ENCODE measurements at regions not wholly inside any gene's neighbourhood (a gene's known extent, or its start where the extent isn't known, plus 50 kb on each side); places are given as distances from the start of the nearest gene placed in this dataset.
A peak's percentile ranks its signal among the peaks of the same experiment; 100 is the strongest.

DNA sequence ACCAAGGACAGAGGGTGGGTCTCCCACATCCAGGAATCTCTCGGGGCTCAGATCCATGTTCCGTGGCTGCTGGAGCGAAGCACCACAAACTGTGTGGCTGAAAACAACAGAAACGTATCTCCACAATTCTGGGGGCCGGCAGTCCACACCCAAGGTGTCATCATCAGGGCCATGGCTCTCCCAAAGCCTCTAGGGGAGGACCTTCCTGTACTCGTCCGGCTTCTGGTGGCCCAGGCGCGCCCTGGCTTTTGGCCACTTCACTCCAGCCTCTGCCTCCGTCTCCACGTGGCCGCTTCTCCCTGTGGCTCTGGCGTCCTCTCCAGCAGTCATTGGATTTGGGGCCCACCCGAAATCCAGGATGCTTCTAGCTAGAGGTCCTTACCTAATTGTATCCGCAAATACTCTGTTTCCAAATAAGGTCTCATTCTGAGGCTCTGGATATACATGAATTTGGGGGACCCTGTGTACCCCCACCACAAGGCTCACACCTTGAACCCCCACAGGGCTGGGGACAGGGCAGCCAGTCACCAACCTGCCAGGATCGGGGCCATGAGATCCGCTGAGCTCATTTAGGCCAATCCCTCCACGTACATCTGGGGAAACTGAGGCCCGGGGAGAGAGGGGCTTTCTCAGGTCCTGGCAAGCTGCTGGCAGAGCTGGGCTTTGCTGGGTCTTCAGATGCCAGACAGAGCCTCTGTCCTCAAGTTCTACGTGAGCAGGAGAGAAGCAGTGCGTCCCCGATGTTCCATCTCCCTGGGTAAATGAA, 158.2 kb downstream of the OLFM1 start:
- DNase-seq (ENCODE audit: missing footprints) = peak; percentile 27
- ATAC-seq = no peak
- intact Hi-C loops (cut with DNase I) = loop anchor here (2.0 kb wide), 1 partner anchor 57 kb away; no protein-coding TSS in a partner anchor

DNA sequence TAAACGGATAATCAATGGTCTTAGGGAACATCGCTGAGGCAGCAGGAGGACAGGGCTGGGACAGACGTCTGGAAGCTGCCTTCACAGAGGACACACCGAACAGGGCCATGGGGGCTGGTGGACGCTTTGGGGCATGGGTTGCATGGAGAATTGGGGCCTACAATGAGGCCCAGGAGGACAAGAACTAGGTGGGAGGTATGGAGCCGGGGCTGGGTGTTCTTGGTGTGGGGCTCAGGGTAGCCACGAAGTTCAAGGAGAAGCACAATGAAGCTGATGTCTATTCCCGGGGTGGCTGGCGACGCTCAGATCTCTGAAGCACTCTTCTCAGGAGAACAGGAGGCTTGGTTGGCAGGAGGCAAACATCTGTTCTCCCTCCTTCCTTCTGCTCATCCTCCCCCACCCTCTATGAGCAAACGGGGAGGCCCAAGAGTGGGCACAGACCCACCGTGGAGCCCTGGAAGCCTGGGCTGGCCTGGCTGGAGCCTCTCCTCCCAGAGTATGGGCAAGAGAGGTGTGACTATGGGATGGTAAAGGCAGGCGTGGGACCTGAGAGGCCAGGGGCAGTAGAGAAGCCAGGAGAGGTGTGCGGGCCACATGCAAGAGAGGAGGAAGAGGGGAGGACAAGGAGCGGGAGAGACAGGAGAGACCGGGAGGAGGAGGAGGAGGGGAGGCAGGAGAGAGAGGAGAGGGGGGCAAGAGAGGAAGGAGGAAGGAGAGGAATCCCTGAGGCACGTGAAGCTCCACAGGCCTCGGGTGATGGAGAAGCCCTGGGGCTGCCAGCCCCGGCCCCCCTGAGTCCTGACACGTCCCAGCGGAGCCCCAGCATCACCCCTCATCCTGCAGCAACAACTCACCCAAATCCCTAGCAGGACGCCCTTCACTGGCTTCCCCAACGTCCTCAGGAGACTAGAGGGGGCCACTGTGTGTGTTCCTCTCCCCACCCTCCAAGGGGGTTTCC, 159.1 kb downstream of the OLFM1 start:
- no peak for ATAC-seq
- intact Hi-C loops (cut with DNase I) = no loop called here
- peak; percentile 50 for DNase-seq (ENCODE audit: missing footprints)

DNA sequence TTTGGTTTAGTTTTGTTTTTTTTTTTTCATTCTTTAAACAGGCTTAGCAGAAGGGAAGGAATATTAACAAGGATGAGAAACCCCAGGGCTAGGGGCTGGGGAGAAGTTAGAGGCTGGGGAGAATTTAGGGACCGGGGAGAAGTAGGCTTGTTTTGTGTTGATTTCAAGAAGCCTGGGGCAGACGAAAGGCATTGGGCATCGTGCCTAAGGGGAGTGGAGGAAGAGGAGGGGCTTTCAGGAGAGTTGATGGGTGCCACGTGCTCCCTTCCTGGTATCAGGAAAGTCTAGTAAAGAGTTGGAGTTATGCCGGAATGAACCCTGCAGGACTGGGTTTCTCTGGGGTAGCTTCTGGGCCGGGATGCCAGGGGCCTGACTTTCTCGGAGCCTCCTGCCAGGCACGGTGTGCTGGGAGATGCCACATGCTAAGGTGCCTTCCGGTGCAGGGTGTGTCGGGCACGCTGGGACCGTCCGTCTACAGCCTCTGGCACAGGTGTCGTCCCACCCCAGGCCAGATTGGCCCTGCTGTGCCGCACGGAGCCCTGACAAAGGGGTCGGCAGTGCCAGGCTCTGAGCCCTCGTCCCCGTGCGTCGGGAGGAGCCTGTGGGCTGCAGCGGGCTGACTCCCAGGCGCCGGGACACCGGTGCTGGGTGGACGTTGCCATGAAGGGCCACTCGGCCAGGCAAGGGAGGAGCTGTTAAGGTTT, 159.9 kb downstream of the OLFM1 start:
- DNase-seq (ENCODE audit: missing footprints) = peak; percentile 56
- ATAC-seq = no peak
- intact Hi-C loops (cut with DNase I) = no loop called here

DNA sequence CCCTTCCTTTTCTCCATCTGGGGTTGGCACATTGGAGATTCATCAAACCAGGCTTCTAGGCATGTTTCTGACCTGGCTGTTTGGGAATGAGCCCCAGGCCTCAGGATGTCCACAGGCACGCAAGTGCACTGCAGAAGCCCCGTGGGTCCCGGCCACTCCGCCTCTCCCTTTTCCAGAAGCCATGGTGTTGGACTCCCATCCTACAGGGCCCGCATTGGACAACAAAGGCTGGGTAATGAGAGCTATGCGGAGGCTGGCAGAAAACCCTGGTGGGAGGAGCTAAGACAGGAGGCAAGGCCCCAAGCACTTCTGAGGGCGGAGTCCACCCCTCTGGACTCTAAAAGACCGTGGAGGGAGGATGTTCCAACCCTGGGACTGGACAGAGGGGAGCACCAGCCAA, 160.6 kb downstream of the OLFM1 start:
- no peak for DNase-seq (ENCODE audit: missing footprints)
- intact Hi-C loops (cut with DNase I) = no loop called here

DNA sequence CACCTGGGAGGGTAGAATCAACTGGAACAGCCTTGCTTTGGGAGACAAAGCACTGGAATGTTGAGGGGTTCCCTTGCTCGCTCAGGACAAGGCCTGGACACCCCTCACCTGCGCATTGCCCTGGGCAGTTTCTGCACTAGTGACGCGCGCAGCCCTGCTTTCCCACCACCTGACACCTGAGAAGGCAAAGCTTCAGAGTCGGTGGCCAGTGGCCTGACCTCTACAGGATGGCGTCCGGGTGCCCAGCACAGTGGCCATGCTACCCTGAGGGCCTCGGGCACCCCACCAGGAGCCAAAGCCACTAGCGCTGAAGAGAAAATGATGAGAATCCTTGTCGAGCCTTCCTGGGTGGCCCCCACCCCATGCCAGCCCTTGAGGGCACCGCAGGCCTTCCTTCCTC, 161.3 kb downstream of the OLFM1 start:
- DNase-seq (ENCODE audit: missing footprints) = peak; percentile 32
- intact Hi-C loops (cut with DNase I) = no loop called here
- no peak for ATAC-seq

More for the DNA sequence above, 160.6 kb downstream of the OLFM1 start:
- no peak for ATAC-seq

DNA sequence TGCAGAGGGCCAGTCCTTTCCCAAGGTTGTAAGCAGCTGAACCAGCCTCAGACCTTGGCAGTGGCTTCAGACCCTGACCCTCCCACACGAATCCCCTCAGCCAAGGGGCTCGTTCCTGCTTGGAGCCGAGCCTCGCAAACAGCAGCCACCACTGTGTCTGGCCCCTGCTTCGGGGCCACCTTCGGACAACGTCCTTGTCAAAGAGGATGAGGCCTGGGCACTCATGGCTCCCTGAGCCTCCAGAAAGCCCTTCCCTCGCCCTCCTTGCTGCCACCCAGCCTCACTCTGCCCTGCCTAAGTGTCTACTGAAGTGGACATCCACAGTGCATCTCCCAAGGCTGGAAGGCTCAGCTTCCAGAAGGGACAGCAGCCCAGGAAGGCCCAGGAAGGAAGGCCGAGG, 161.7 kb downstream of the OLFM1 start:
- DNase-seq (ENCODE audit: missing footprints) (peak; percentile 20), ATAC-seq (no peak)
- intact Hi-C loops (cut with DNase I) = no loop called here

DNA sequence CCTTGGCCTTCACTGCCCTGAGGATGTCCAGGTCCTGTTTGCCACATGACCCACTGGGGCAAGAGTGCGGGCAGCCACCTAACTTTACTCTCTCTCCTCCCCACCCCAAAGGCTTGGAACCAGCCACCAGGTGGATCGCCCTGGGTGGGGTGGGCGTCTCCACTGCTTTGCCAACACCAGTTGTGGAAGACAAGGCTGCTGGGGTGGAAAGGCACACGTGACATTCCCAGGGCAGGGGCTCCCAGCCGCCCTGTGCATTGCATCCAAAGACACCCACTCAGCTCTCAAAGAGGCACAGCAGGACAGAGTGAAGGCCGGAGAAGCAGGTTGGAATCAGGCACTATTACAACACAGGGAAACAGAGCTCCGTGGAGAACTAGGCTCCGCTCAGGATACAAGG, 162.2 kb downstream of the OLFM1 start:
- ATAC-seq = no peak
- intact Hi-C loops (cut with DNase I) = no loop called here
- DNase-seq (ENCODE audit: missing footprints) = peak; percentile 9

DNA sequence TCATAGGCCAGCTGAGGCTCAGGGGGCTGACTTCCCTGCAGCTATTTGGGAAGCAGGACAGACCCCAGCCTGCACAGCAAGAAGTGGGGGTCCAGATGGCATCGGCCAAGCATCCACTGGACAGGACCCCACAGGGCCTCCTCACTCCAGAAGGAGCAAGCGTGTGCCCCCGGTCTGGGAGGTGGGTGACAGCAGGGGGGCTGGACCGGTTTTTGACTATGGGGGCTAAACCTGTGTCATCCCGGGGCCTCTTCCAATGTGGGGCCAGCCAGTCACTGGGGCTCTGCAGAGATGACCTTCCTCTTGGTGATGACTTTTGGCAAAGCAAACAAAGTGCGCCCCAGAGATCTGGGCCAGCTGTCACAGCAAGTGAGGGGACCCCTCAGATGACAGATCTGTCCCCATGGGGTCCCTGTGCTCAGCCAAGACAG, 163.9 kb downstream of the OLFM1 start:
- ATAC-seq (no peak), DNase-seq (ENCODE audit: missing footprints) (peak; percentile 47)
- intact Hi-C loops (cut with DNase I) = no loop called here

DNA sequence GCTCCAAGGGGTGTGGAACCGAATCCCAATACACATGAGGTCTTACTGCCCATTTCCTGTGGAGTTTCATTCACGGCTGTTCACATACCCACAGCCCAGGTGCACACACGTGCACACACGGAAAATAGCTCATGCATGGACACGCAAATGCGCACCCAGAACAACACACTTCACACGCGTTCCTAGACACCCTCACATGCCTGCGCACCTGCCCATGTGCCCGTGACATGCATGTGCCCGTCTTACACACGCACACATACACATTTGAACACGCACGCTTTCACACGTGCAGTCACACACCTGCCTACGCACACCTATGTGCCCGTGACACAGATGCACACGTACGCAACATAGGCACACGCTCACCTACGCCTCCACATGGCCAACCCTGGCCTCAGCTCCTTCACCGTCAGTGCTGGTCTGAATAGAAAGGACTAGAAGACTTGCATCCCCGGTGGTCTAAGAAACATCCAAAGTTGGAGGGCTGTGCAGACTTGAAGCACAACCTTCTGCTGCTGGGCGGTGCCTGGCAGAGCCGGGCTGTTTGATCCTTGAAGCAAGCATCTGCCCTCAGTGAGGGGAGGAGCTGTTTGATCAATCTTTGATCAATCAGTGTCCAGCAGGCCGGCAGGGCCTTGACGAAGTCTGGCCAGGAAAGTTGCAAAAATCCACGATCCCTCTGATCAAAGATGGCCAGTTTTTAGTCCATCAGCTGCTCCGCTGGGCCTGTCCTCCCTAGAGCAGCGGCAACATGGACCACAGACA, 164.7 kb downstream of the OLFM1 start:
- no peak for ATAC-seq
- intact Hi-C loops (cut with DNase I) = no loop called here
- peak; percentile 37 for DNase-seq (ENCODE audit: missing footprints)

DNA sequence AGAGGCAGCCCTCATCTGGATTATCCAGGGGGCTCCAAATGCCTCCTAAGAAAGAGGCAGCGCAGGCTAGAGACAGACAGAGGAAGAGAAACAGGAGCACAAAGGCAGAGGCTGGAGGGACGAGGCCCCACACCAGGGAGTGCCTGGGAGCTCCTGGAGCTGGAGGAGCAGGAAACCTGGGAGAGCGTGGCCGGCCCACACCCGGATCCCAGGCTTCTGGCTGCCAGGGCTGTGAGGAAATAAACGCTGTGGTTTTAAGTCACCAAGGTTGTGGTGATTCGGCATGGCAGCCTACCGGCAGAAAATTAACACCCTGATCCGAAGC, 165.5 kb downstream of the OLFM1 start:
- peak; percentile 28 for DNase-seq (ENCODE audit: missing footprints)
- intact Hi-C loops (cut with DNase I) = no loop called here
- no peak for ATAC-seq

DNA sequence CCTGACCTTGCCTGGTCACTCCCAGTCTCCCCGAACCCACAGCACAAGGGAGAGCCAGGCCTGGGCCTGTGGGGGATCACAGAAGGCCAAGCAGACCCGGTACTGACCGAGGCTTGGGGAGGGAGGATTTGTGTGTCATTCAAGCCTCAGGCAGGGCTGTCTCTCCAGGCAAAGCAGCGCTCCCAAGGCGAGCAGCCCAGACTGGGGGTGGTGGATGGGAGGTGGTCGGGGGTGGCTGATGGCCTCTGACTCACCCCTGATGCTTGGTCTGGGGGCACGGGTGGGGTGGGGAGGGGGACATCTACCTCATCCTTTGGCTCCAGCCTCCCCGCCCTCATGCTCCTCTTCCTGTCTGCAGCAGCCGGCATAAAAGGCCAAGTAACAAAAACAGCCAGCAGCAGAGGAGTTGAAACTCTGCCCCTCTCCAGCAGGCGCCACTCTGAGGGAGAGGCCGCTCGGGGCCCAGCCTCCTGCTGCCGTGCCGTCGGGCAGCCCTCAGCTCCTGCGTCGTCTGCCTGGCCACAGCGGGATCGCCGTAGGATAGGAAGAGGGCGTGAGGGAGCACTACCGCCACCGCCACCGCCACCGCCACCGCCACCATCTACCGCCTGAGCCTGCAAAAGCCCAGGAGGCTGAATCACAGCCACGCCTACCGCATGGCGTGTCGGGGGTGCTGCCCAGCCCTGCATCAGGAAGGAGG, 166.0 kb downstream of the OLFM1 start:
- intact Hi-C loops (cut with DNase I) = no loop called here
- ATAC-seq = no peak
- peak; percentile 55 for DNase-seq (ENCODE audit: missing footprints)

DNA sequence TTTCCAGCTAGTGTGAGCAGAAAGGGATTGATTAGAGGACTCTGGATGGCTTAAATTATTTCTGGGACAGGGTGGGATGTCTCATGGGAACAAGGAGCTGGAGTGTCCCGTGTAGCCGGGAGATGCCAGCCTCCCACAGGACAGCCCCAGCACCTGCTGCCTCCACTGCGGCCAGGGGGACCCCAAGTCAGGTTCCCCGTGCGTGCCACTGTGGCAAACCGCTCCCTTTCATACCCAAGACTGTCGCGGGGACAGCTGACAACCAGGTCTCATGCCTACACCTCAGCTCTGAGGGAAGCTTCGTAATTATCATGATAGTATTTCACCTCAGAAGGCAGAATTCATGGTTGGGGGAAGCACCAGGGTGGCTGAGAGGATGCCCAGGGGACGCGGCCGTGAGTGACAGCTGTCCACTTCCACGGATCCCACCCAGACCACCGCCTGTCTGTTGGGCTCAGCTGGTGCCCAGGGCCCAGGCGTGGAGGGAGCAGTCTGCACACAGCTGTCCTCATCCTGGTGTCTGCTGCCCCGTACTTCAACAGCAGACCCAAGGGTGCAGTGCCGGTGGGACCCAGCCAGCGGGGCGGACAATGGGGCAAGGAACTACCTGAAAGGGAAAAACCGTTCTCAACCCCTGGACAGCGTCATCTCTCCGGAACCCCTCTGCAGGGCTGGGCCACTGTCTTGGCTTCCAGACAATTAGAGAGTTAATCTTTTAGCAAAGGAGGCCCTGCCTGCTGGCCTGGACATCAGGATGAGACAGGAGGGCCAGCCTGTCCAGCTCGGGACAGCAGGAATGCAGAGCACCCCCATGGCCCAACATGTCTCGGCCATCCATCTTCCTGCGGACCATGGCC, 166.9 kb downstream of the OLFM1 start:
- DNase-seq (ENCODE audit: missing footprints) = peak; percentile 9
- intact Hi-C loops (cut with DNase I) = no loop called here
- ATAC-seq = no peak

DNA sequence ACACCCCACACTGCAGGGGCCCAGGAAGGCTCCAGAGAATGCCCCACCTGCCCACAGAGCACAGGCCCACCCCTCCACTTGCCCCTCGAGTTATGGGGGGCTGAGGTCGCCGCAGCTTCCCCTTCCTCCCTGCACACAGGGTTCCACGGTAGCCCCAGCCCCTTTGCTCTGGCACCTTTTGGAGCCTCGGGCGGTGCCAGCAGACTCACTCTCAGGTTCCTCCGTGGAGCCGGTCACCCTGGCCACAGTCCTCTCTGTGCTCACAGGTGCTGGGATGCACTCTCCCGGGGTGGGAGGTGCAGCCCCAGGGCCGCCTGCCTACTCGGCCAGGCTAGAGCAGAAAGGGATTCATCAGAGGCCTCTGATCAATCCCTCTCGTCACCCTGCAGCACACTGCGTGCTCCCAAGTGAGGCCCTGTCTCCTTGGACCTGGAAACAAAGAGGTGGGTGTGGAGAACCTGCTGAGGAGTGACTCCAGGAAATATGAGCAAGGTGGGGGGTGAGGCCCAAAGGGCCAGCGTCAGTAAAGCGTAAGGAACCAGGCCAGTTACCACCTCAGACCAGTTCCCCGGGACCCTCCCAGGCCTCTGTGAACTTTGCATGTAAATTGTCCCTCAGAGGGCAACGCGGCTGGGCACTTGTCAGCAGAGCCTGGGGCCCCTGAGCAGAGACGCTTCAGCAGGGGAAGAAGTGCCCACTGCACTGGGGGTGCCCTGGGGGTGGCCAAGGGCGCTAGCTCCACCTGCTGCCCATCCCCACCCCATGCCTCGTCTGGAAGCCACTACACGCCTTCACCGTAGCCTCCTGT, 167.8 kb downstream of the OLFM1 start:
- ATAC-seq (no peak), DNase-seq (ENCODE audit: missing footprints) (peak; percentile 43)
- intact Hi-C loops (cut with DNase I) = no loop called here

DNA sequence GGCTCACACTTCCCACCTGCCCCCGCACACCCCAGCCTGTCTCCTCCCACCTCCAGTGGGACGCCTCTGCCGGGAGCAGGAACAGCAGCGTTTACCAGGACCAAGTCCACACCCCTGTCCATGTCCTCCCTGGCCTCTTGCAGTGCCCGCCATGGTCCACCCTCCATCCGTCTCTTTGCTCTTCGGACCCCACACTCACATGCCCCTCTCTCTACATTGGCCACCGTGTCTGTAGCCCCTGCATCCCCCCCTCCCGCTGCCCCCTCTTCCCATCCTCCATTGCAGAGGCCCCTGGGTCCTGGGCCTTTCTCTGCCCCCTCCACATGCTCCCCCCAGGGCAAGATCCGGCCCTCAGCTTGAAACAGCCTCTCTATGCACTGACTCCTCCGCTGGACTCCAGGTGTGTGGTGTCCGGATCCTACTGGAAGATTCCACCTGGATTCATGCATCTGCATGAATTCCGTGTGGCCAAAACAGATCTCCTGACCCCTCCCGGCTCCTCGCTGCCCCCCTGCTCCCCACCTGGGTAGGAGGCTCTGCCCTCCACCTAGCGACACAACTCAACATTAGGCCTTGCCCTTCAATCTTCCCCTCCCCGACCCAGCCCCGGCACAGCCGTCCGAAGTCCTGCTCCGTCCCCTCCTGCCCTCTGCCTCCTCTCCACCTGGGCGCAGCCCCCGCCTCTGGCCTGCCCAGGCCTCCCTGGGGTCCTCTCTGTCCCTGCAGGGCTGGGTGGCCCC, 168.5 kb downstream of the OLFM1 start:
- no peak for ATAC-seq
- peak; percentile 3 for DNase-seq (ENCODE audit: missing footprints)
- intact Hi-C loops (cut with DNase I) = no loop called here

DNA sequence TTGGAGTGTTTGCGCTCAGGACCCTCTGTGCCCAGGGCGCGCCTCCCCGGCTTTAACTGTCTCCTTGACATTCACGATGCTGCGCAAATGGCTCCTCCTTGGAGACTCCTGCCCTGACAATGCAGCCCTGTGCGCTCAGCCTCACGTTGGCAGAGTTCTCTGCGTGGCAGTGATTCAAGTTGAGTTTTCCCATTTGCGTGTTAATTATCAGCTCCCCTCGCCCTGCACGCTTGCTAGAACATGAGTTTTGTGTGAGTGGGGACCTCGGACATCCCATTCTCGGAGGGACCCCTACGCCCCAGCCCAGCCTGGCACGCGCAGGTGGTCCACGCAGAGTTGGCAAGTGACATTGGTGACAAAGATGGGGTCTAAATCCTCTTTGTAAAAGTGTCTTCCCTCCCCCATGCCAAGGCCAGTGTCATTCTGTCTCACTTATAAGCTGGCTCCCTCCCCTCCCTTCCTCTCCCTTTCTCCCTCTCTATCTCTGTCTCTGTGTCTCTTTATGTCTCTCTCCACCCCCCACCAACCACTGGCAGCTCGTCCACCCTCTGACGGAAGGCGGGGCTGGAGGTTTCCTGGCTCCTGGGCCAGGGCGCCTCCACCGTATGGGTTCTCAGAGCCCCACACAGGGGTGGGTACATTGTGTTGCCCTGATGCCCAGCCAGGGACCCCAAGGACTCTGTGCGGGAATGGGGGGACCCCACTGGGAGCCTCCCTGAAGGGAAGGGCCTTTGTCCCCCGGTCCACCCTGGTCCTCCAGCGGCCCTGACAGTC, 169.3 kb downstream of the OLFM1 start:
- intact Hi-C loops (cut with DNase I) = no loop called here
- peak; percentile 21 for DNase-seq (ENCODE audit: missing footprints)
- ATAC-seq = no peak
